ENCODE measurements at regions not wholly inside any gene's neighbourhood (a gene's known extent, or its start where the extent isn't known, plus 50 kb on each side); places are given as distances from the start of the nearest gene placed in this dataset.

DNA sequence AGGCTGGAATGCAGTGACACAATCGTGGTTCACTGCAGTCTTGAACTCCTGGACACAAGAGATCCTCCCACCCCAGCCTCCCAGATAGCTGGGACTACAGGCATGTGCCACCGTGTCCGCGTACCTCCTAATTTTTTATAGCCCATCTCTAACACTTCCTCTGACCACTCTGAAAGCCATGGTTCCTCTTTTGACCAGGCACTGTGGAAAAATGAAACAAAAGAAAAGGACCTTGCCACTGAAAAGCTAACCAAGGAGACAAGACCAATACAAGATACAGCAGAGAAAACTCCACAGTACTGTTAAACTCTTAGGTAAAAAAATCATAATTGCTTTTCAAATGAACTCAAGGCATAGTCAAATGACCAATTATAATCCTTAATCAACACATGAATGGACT, 233.3 kb downstream of the NEDD1 start:
- DNase-seq (ENCODE audit: low spot score): no peak
- TF ChIP-seq POLR2A (IDR thresholded peaks at IDR 0.05): no peak
- no peak for TF ChIP-seq POLR2AphosphoS5 (IDR thresholded peaks at IDR 0.05)
- TF ChIP-seq, protein P1, sequence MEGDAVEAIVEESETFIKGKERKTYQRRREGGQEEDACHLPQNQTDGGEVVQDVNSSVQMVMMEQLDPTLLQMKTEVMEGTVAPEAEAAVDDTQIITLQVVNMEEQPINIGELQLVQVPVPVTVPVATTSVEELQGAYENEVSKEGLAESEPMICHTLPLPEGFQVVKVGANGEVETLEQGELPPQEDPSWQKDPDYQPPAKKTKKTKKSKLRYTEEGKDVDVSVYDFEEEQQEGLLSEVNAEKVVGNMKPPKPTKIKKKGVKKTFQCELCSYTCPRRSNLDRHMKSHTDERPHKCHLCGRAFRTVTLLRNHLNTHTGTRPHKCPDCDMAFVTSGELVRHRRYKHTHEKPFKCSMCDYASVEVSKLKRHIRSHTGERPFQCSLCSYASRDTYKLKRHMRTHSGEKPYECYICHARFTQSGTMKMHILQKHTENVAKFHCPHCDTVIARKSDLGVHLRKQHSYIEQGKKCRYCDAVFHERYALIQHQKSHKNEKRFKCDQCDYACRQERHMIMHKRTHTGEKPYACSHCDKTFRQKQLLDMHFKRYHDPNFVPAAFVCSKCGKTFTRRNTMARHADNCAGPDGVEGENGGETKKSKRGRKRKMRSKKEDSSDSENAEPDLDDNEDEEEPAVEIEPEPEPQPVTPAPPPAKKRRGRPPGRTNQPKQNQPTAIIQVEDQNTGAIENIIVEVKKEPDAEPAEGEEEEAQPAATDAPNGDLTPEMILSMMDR (IDR thresholded peaks at IDR 0.05): no peak
- Histone ChIP-seq H3K4me3 (no peak overlapping the region), H3K27me3 (replicated peaks; ENCODE audit: insufficient read depth) (no peaks in the 10 kb centered on the region), H3K9me3 (no peaks in the 10 kb centered on the region), H3K4me1 (replicated peaks) (no peaks in the 10 kb centered on the region), H3K27ac (no peak overlapping the region), H3K36me3 (no peaks in the 10 kb centered on the region)
- intact Hi-C loops (cut with DNase I): no loop called here
- WGBS: 84% methylated on average over 4 of the region's 4 CpGs

- whole genome bisulfite sequencing: 65% methylated on average over 6 of the region's 6 CpGs
- no peaks in the 10 kb centered on the region for H3K9me3 ChIP-seq
- H3K27ac ChIP-seq: no peak overlapping the region
Measured at GRCh38 chr12:97142737-97143410, 235.8 kb downstream of the NEDD1 start.

DNA sequence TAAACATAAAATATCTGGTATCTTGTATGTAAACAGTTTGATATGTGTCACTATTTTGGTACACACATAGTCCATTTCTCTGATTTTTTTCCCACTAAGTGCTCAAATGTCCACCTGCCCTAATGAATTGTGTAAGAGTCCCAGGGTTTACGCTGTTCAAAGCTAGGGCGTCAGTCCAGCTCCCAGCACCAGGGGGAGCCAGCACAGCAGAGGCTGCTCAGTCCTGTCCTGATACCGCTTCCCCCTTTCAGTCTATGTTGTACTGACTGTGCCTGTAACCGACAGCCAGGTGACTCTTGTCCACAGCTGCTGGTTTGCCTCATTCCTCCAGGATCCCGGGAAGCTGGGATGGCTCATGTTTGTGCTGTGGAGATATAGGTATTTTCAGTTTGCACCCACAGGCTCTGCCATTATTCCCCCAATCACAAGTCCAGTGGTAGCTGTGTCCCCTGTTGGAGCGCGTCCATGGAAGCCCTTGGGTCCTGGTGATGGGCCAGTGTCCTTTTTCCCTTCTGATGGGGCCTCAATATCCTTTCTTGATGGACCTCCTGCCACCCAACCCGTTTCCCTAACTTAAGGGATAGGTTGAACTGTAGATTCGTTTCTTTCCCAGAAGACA, 242.0 kb downstream of the NEDD1 start:
- peak; percentile 44 for DNase-seq (ENCODE audit: low spot score)
- Histone ChIP-seq H3K4me3 (no peak overlapping the region), H3K27ac (no peak overlapping the region), H3K4me1 (replicated peaks) (no peaks in the 10 kb centered on the region), H3K27me3 (replicated peaks; ENCODE audit: insufficient read depth) (no peaks in the 10 kb centered on the region), H3K36me3 (no peaks in the 10 kb centered on the region), H3K9me3 (no peaks in the 10 kb centered on the region)
- TF ChIP-seq POLR2A (IDR thresholded peaks at IDR 0.05): no peak
- TF ChIP-seq, protein P1 (IDR thresholded peaks at IDR 0.05): peak; percentile 35 to 62 (median 55)
- 72% methylated on average over 9 of the region's 9 CpGs for WGBS
- intact Hi-C loops (cut with DNase I): no loop called here

More at GRCh38 chr12:97142737-97143410, 235.8 kb downstream of the NEDD1 start:
- Histone ChIP-seq H3K27me3 (replicated peaks; ENCODE audit: insufficient read depth) (no peaks in the 10 kb centered on the region), H3K4me3 (no peak overlapping the region), H3K4me1 (replicated peaks) (no peaks in the 10 kb centered on the region), H3K36me3 (no peaks in the 10 kb centered on the region)
- no peak for DNase-seq (ENCODE audit: low spot score)
- intact Hi-C loops (cut with DNase I): no loop called here
- TF ChIP-seq, protein P1 (IDR thresholded peaks at IDR 0.05): no peak
- TF ChIP-seq POLR2A (IDR thresholded peaks at IDR 0.05) (no peak), POLR2AphosphoS5 (IDR thresholded peaks at IDR 0.05) (no peak)

DNA sequence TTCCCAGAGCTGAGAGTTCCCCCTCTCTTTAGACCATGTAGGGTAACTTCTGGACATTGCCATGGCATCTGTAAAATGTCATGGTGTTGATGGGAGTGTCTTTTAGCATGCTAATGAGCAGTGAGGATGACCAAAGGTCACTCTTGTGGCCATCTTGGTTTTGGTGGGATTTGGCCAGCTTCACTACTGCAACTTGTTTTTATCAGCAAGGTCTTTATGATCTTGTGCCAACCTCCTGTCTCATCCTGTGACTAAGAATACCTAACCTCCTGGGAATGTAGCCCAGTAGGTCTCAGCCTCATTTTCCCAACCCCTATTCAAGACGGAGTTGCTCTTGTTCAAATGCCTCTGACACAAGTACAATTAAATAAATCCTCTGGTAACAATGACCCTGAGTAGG, 244.4 kb downstream of the NEDD1 start:
- Histone ChIP-seq H3K9me3 (no peaks in the 10 kb centered on the region), H3K27me3 (replicated peaks; ENCODE audit: insufficient read depth) (no peaks in the 10 kb centered on the region), H3K4me3 (no peak overlapping the region), H3K27ac (no peak overlapping the region), H3K4me1 (replicated peaks) (no peaks in the 10 kb centered on the region), H3K36me3 (no peaks in the 10 kb centered on the region)
- DNase-seq (ENCODE audit: low spot score): no peak
- intact Hi-C loops (cut with DNase I): no loop called here
- TF ChIP-seq, protein P1 (IDR thresholded peaks at IDR 0.05): no peak
- TF ChIP-seq POLR2AphosphoS5 (IDR thresholded peaks at IDR 0.05): no peak
- no peak for TF ChIP-seq POLR2A (IDR thresholded peaks at IDR 0.05)
- 17% methylated on average over 1 of the region's 1 CpG for WGBS

GRCh38 chr12:97159377-97159776, 252.3 kb downstream of the NEDD1 start:
- Histone ChIP-seq H3K27me3 (replicated peaks; ENCODE audit: insufficient read depth) (no peaks in the 10 kb centered on the region), H3K4me1 (replicated peaks) (no peaks in the 10 kb centered on the region), H3K9me3 (no peaks in the 10 kb centered on the region), H3K4me3 (no peak overlapping the region), H3K27ac (no peak overlapping the region), H3K36me3 (no peaks in the 10 kb centered on the region)
- TF ChIP-seq POLR2AphosphoS5 (IDR thresholded peaks at IDR 0.05) (no peak), POLR2A (IDR thresholded peaks at IDR 0.05) (no peak)
- TF ChIP-seq, protein P1 (IDR thresholded peaks at IDR 0.05): no peak
- intact Hi-C loops (cut with DNase I): no loop called here
- 49% methylated on average over 5 of the region's 5 CpGs for WGBS
- DNase-seq (ENCODE audit: low spot score): no peak

Measured in prostate gland (tissue), 2 donors.